Transverse colon (tissue), 3 donors: ENCODE measurements at regions not wholly inside any gene's neighbourhood (a gene's known extent, or its start where the extent isn't known, plus 50 kb on each side); places are given as distances from the start of the nearest gene placed in this dataset.

Source experiments
- POLR2A ChIP-seq: fragments of 450-650 bp; IDR thresholded peaks from one replicate; pipeline ENCODE4 v1.6.1; 2016; ENCODE audit warnings: antibody characterized with exemption, mild to moderate bottlenecking, moderate library complexity
- TF ChIP-seq, protein P1 (sequence below), 5 experiments: fragments of 200-600 bp in 3 of 5; fragments of 450-650 bp in 2 of 5; sonication (generic) in 3 of 5; IDR thresholded peaks; 1 replicate in 2 of 5; 2 replicates in 3 of 5; pipeline ENCODE4 v1.5.1; 2016 to 2017; ENCODE audit warnings: antibody characterized with exemption in 5 of 5, inconsistent platforms in 3 of 5, mild to moderate bottlenecking in 2 of 5, moderate library complexity in 1 of 5

GRCh38 chr4:177222781-177223180 lies 86.9 kb upstream of the NEIL3 start:
- TF ChIP-seq POLR2A, result no peak
- TF ChIP-seq, protein P1, sequence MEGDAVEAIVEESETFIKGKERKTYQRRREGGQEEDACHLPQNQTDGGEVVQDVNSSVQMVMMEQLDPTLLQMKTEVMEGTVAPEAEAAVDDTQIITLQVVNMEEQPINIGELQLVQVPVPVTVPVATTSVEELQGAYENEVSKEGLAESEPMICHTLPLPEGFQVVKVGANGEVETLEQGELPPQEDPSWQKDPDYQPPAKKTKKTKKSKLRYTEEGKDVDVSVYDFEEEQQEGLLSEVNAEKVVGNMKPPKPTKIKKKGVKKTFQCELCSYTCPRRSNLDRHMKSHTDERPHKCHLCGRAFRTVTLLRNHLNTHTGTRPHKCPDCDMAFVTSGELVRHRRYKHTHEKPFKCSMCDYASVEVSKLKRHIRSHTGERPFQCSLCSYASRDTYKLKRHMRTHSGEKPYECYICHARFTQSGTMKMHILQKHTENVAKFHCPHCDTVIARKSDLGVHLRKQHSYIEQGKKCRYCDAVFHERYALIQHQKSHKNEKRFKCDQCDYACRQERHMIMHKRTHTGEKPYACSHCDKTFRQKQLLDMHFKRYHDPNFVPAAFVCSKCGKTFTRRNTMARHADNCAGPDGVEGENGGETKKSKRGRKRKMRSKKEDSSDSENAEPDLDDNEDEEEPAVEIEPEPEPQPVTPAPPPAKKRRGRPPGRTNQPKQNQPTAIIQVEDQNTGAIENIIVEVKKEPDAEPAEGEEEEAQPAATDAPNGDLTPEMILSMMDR (IDR thresholded peaks at IDR 0.05), result no peak
